Transverse colon (tissue), 4 donors: ENCODE measurements at regions not wholly inside any gene's neighbourhood (a gene's known extent, or its start where the extent isn't known, plus 50 kb on each side); places are given as distances from the start of the nearest gene placed in this dataset.

Experiments
- POLR2A ChIP-seq: fragments of 450-650 bp; IDR thresholded peaks from one replicate; pipeline ENCODE4 v1.6.1; 2016; ENCODE audit warnings: antibody characterized with exemption, mild to moderate bottlenecking, moderate library complexity
- POLR2AphosphoS5 ChIP-seq, 3 donors: sonication (generic); formaldehyde crosslinking; IDR thresholded peaks; one replicate each; pipeline ENCODE4 v1.6.1; 2016; ENCODE audit warnings: antibody characterized with exemption in 3 of 3
- TF ChIP-seq, protein P1 (sequence below), 5 experiments: fragments of 200-600 bp in 3 of 5; fragments of 450-650 bp in 2 of 5; sonication (generic) in 3 of 5; IDR thresholded peaks; 1 replicate in 2 of 5; 2 replicates in 3 of 5; pipeline ENCODE4 v1.5.1; 2016 to 2017; ENCODE audit warnings: antibody characterized with exemption in 5 of 5, inconsistent platforms in 3 of 5, mild to moderate bottlenecking in 2 of 5, moderate library complexity in 1 of 5

DNA sequence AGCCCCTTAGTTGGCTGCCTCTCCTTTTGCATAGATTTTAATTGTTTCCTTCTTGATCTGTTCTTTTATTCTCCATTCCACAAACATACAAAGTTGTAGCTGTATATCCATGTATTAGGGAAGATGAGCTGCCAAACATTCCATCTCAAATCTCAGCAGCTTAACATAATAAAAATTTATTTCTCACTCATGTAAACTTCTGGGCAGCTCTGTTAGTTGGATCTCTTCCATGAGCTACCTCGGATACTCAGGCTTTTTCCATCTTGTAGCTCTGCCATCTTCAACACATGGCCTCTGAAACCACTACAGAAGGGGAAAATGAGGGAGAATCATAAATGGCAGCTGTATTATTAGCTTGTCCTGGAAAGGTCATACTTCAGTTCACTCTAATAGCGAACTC is 149.4 kb upstream of the BMP2 start:
- TF ChIP-seq, protein P1, sequence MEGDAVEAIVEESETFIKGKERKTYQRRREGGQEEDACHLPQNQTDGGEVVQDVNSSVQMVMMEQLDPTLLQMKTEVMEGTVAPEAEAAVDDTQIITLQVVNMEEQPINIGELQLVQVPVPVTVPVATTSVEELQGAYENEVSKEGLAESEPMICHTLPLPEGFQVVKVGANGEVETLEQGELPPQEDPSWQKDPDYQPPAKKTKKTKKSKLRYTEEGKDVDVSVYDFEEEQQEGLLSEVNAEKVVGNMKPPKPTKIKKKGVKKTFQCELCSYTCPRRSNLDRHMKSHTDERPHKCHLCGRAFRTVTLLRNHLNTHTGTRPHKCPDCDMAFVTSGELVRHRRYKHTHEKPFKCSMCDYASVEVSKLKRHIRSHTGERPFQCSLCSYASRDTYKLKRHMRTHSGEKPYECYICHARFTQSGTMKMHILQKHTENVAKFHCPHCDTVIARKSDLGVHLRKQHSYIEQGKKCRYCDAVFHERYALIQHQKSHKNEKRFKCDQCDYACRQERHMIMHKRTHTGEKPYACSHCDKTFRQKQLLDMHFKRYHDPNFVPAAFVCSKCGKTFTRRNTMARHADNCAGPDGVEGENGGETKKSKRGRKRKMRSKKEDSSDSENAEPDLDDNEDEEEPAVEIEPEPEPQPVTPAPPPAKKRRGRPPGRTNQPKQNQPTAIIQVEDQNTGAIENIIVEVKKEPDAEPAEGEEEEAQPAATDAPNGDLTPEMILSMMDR (IDR thresholded peaks at IDR 0.05): no peak
- TF ChIP-seq POLR2A (no peak), POLR2AphosphoS5 (IDR thresholded peaks at IDR 0.05) (no peak)
